B cell (primary cell): ENCODE measurements at regions not wholly inside any gene's neighbourhood (a gene's known extent, or its start where the extent isn't known, plus 50 kb on each side); places are given as distances from the start of the nearest gene placed in this dataset.

ENCODE experiments used
- EZH2 ChIP-seq: IDR thresholded peaks from 2 replicates; pipeline ENCODE4 v1.6.1; 2012; ENCODE audit warnings: borderline replicate concordance, low read depth, mild to moderate bottlenecking, moderate library complexity, low read length; ENCODE audit not compliant: insufficient read depth, poor library complexity, severe bottlenecking
- TF ChIP-seq, protein P1 (sequence below): fragments of 200-600 bp; IDR thresholded peaks from one replicate; pipeline ENCODE4 v1.8.0; 2022; ENCODE audit warnings: antibody characterized with exemption, mild to moderate bottlenecking

DNA sequence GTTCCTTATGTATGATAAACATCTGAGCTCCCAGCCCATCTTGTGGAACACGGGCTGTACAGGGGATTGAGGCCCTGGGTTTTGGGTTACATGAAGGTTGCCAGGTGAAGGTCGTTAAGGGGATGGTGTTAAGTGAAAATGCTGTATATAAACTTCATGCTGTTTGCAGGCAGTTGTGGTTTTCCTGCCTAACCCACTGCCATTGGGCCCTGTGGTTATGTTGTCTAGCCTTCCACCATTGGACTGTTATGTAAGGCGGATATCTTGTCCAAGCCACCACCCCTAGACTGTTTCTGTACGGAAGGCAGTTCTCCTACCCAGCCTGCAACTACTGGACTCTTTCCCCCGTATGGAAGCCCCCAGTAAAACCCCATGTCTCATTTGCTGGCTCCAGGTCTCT, 246.1 kb downstream of the KIF4B start:
- TF ChIP-seq, protein P1, sequence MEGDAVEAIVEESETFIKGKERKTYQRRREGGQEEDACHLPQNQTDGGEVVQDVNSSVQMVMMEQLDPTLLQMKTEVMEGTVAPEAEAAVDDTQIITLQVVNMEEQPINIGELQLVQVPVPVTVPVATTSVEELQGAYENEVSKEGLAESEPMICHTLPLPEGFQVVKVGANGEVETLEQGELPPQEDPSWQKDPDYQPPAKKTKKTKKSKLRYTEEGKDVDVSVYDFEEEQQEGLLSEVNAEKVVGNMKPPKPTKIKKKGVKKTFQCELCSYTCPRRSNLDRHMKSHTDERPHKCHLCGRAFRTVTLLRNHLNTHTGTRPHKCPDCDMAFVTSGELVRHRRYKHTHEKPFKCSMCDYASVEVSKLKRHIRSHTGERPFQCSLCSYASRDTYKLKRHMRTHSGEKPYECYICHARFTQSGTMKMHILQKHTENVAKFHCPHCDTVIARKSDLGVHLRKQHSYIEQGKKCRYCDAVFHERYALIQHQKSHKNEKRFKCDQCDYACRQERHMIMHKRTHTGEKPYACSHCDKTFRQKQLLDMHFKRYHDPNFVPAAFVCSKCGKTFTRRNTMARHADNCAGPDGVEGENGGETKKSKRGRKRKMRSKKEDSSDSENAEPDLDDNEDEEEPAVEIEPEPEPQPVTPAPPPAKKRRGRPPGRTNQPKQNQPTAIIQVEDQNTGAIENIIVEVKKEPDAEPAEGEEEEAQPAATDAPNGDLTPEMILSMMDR, result no peak
- no peak for TF ChIP-seq EZH2
